Endothelial cell of umbilical vein (primary cell): ENCODE measurements at regions not wholly inside any gene's neighbourhood (a gene's known extent, or its start where the extent isn't known, plus 50 kb on each side); places are given as distances from the start of the nearest gene placed in this dataset.

Experiments
- EZH2 ChIP-seq: IDR thresholded peaks from 2 replicates; pipeline ENCODE4 v1.6.1; 2012; ENCODE audit warnings: borderline replicate concordance, low read depth, mild to moderate bottlenecking, moderate library complexity, low read length, inconsistent platforms; ENCODE audit not compliant: severe bottlenecking
- FOS ChIP-seq: IDR thresholded peaks from 2 replicates; pipeline ENCODE4 v1.6.1; 2011; ENCODE audit warnings: mild to moderate bottlenecking, low read length, moderate library complexity, borderline replicate concordance; ENCODE audit not compliant: insufficient read depth
- GATA2 ChIP-seq: IDR thresholded peaks from 2 replicates; pipeline ENCODE4 v1.7.0; 2011; ENCODE audit warnings: low read depth, mild to moderate bottlenecking, moderate library complexity, mixed read lengths, low read length; ENCODE audit not compliant: insufficient read length, insufficient read depth
- MAX ChIP-seq: IDR thresholded peaks from 2 replicates; pipeline ENCODE4 v1.6.1; 2011; ENCODE audit not compliant: insufficient read depth, insufficient read length
- MYC ChIP-seq: IDR thresholded peaks from one replicate; pipeline ENCODE4 v1.6.1; 2011; ENCODE audit warnings: mild to moderate bottlenecking, low read depth, low read length
- POLR2A ChIP-seq: IDR thresholded peaks from 2 replicates; pipeline ENCODE4 v1.6.1; 2012; ENCODE audit warnings: low read depth, mild to moderate bottlenecking, control low read depth, low read length
- POLR2AphosphoS5 ChIP-seq: IDR thresholded peaks from 2 replicates; pipeline ENCODE4 v1.6.1; 2012; ENCODE audit warnings: low read depth, mild to moderate bottlenecking, control low read depth, low read length, moderate library complexity; ENCODE audit not compliant: insufficient read depth
- TF ChIP-seq, protein P1 (sequence below), 2 donors: IDR thresholded peaks; 1 replicate in 1 of 2; 2 replicates in 1 of 2; pipeline ENCODE4 v1.5.1; 2011; ENCODE audit warnings: low read length in 2 of 2, mild to moderate bottlenecking in 2 of 2, moderate library complexity in 2 of 2, control low read depth in 1 of 2, inconsistent platforms in 1 of 2, low read depth in 1 of 2; ENCODE audit not compliant: insufficient read depth in 1 of 2; ENCODE audit errors: extremely low read depth in 1 of 2

- TF ChIP-seq POLR2A, result no peak
- no peak for TF ChIP-seq EZH2
- TF ChIP-seq, protein P1, sequence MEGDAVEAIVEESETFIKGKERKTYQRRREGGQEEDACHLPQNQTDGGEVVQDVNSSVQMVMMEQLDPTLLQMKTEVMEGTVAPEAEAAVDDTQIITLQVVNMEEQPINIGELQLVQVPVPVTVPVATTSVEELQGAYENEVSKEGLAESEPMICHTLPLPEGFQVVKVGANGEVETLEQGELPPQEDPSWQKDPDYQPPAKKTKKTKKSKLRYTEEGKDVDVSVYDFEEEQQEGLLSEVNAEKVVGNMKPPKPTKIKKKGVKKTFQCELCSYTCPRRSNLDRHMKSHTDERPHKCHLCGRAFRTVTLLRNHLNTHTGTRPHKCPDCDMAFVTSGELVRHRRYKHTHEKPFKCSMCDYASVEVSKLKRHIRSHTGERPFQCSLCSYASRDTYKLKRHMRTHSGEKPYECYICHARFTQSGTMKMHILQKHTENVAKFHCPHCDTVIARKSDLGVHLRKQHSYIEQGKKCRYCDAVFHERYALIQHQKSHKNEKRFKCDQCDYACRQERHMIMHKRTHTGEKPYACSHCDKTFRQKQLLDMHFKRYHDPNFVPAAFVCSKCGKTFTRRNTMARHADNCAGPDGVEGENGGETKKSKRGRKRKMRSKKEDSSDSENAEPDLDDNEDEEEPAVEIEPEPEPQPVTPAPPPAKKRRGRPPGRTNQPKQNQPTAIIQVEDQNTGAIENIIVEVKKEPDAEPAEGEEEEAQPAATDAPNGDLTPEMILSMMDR (IDR thresholded peaks at IDR 0.05; ENCODE audit: extremely low read depth in 1 of 2, insufficient read depth in 1 of 2, low read depth in 1 of 2, low read length in 2 of 2), result no peak
- no peak for TF ChIP-seq POLR2AphosphoS5
- TF ChIP-seq MYC, result no peak
- no peak for TF ChIP-seq MAX
- no peak for TF ChIP-seq GATA2
- TF ChIP-seq FOS, result no peak
These were observed 566.1 kb downstream of the PTPRU start for GRCh38 chr1:29802181-29803068.
